ENCODE measurements at regions not wholly inside any gene's neighbourhood (a gene's known extent, or its start where the extent isn't known, plus 50 kb on each side); places are given as distances from the start of the nearest gene placed in this dataset.

DNA sequence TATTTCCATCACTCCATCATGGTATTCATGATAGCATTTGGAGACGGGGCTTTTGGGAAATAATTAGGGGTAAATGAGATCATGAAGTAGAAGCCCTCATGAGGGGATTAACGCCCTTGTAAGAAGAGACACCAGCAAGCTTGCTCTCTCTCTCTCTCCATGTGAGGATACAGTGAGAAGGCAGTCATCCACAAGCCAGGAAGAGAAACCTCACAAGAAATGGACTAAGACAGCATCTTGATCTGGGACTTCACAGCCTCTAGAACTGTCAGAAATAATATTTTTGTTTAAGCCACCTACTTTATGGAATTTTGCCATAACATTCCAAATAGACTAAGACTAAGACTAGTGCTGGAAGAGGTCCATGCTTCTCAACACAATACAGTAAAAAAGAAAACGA is 464.6 kb upstream of the GCFC2 start:
- TF ChIP-seq POLR2AphosphoS5 (IDR thresholded peaks at IDR 0.05; ENCODE audit: insufficient read depth, low read depth, low read length) (no peak), CTCF (IDR thresholded peaks at IDR 0.05; ENCODE audit: extremely low read depth in 1 of 2, insufficient read depth in 1 of 2, low read depth in 1 of 2, low read length in 2 of 2) (no peak), FOS (IDR thresholded peaks at IDR 0.05; ENCODE audit: borderline replicate concordance, insufficient read depth, low read length) (no peak), EZH2 (IDR thresholded peaks at IDR 0.05; ENCODE audit: borderline replicate concordance, low read depth, low read length, severe bottlenecking) (no peak), POLR2A (IDR thresholded peaks at IDR 0.05; ENCODE audit: low read depth, low read length) (no peak)

Measured in endothelial cell of umbilical vein (primary cell).